HAP-1 (cell line): ENCODE measurements at regions not wholly inside any gene's neighbourhood (a gene's known extent, or its start where the extent isn't known, plus 50 kb on each side); places are given as distances from the start of the nearest gene placed in this dataset.

Experiments
- DNase-seq, 2 experiments: peaks; one replicate each; pipeline ENCODE4 v3.0.0-alpha.2; 2016 to 2020; ENCODE audit warnings: low spot score in 2 of 2
- H3K27me3 ChIP-seq: fragments of 250-450 bp; sonication (Bioruptor Pico); 2 replicates; pipeline ENCODE4 v1.5.1; 2020; ENCODE audit warnings: low read depth, mild to moderate bottlenecking, moderate library complexity
- H3K36me3 ChIP-seq: fragments of 250-450 bp; sonication (Bioruptor Pico); replicated peaks from 2 replicates; pipeline ENCODE4 v1.5.1; 2020; ENCODE audit warnings: mild to moderate bottlenecking
- H3K4me1 ChIP-seq: fragments of 250-450 bp; sonication (Bioruptor Pico); 2 replicates; pipeline ENCODE4 v1.5.1; 2020; ENCODE audit warnings: mild to moderate bottlenecking
- H3K4me3 ChIP-seq: fragments of 250-450 bp; sonication (Bioruptor Pico); 2 replicates; pipeline ENCODE4 v1.5.1; 2020; ENCODE audit warnings: mild to moderate bottlenecking, moderate library complexity
- H3K9me3 ChIP-seq: fragments of 250-450 bp; sonication (Bioruptor Pico); 2 replicates; pipeline ENCODE4 v1.5.1; 2020; ENCODE audit warnings: mild to moderate bottlenecking, moderate library complexity
- in situ Hi-C: fragments of 300-500 bp; cut with MboI; formaldehyde crosslinking; loops from 3 replicates; pipeline ENCODE4 v1.14.3; 2020; ENCODE audit warnings: low sequenced_read_pairs, inconsistent platforms, mixed read lengths

- Histone ChIP-seq H3K9me3 (no peaks in the 10 kb centered on the region), H3K27me3 (no peaks in the 10 kb centered on the region), H3K4me1 (no peaks in the 10 kb centered on the region), H3K36me3 (no peaks in the 10 kb centered on the region), H3K4me3 (no peak overlapping the region)
- in situ Hi-C loops, result no loop called here
- no peak for DNase-seq
These were observed 178.7 kb upstream of the TLE3 start for GRCh38 chr15:70276401-70276800.

GRCh38 chr15:70275461-70276138 is 177.9 kb upstream of the TLE3 start:
- DNase-seq, result no peak
- in situ Hi-C loops, result no loop called here

DNA sequence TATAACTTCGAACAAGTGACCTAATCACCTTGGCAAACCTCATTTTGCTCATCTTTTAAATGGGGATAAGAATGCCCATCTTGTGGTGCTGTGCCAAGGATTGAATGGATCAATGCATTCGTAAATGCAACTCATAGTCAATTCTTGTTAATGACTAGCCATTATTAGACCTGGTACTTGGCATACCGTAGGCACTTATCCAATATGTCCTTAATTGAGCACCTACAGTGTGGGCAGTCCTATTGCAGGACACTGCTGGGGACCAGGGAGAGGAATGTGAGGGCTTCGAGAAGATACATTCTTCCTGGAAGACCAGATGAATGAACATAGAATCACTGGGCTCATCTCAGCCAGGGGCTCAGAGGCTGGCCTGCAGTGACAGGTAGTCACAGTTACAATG is 177.2 kb upstream of the TLE3 start:
- DNase-seq, result no peak
- Histone ChIP-seq H3K27me3 (no peaks in the 10 kb centered on the region), H3K4me3 (no peak overlapping the region), H3K36me3 (no peaks in the 10 kb centered on the region), H3K9me3 (no peaks in the 10 kb centered on the region), H3K4me1 (no peaks in the 10 kb centered on the region)
- in situ Hi-C loops, result no loop called here

More at GRCh38 chr15:70275461-70276138, 177.9 kb upstream of the TLE3 start:
- H3K9me3 ChIP-seq, result no peaks in the 10 kb centered on the region
- no peaks in the 10 kb centered on the region for H3K36me3 ChIP-seq
- no peaks in the 10 kb centered on the region for H3K27me3 ChIP-seq
- no peak overlapping the region for H3K4me3 ChIP-seq
- no peaks in the 10 kb centered on the region for H3K4me1 ChIP-seq

GRCh38 chr15:70274255-70274880 is 176.7 kb upstream of the TLE3 start:
- no peak for DNase-seq
- in situ Hi-C loops, result no loop called here
- no peaks in the 10 kb centered on the region for H3K27me3 ChIP-seq
- H3K4me3 ChIP-seq, result no peak overlapping the region
- H3K4me1 ChIP-seq, result no peaks in the 10 kb centered on the region
- H3K9me3 ChIP-seq, result no peaks in the 10 kb centered on the region
- no peaks in the 10 kb centered on the region for H3K36me3 ChIP-seq

DNA sequence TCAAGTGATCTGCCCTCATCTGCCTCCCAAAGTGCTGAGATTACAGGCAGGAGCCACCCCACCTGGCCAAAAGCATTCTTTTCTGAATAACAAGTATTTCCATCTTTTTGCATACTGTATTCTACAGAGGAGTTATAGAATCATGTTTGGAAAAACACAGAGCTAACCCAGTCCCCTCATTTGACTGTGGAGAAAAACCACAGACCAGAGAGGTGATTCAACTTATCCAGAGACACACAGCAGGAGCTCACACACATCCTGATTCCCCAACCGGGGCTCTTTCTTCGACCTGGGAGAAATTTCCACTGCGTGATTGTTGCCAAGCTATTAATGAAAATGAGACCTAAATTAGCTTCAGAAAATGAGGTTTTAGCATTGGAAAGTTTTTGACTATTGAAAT is 176.1 kb upstream of the TLE3 start:
- Histone ChIP-seq H3K4me3 (no peak overlapping the region), H3K27me3 (no peaks in the 10 kb centered on the region), H3K4me1 (no peaks in the 10 kb centered on the region), H3K36me3 (no peaks in the 10 kb centered on the region), H3K9me3 (no peaks in the 10 kb centered on the region)
- in situ Hi-C loops, result no loop called here
- no peak for DNase-seq

- H3K36me3 ChIP-seq, result no peaks in the 10 kb centered on the region
- in situ Hi-C loops, result no loop called here
- no peaks in the 10 kb centered on the region for H3K4me1 ChIP-seq
These were observed 175.0 kb upstream of the TLE3 start for GRCh38 chr15:70272565-70273355.

GRCh38 chr15:70271422-70272088 is 173.8 kb upstream of the TLE3 start:
- Histone ChIP-seq H3K36me3 (no peaks in the 10 kb centered on the region), H3K4me3 (no peak overlapping the region), H3K27me3 (no peaks in the 10 kb centered on the region), H3K4me1 (no peaks in the 10 kb centered on the region), H3K9me3 (no peaks in the 10 kb centered on the region)
- in situ Hi-C loops, result no loop called here
- DNase-seq, result no peak

More at GRCh38 chr15:70272565-70273355, 175.0 kb upstream of the TLE3 start:
- no peaks in the 10 kb centered on the region for H3K27me3 ChIP-seq
- DNase-seq, result no peak
- H3K4me3 ChIP-seq, result no peak overlapping the region
- no peaks in the 10 kb centered on the region for H3K9me3 ChIP-seq

DNA sequence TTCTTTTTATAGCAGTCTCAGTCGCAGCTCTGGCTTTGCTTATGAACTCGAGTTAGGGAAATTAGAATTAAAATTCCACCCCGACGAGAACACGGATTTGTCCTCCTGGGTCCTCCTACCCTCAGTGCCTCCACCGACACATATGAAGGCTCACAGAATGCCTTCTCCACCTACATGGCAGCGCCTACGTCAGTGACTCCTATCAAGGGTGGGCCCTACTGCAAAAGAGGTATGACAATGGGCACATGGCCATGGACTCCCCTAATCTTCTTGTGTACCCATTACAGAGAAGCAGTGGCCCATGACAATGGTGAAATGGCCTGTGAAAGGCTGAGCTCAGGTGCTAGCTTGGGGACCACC is 173.0 kb upstream of the TLE3 start:
- H3K4me3 ChIP-seq, result no peak overlapping the region
- in situ Hi-C loops, result no loop called here
- H3K4me1 ChIP-seq, result no peaks in the 10 kb centered on the region
- DNase-seq, result no peak
- no peaks in the 10 kb centered on the region for H3K9me3 ChIP-seq
- H3K36me3 ChIP-seq, result no peaks in the 10 kb centered on the region
- no peaks in the 10 kb centered on the region for H3K27me3 ChIP-seq

DNA sequence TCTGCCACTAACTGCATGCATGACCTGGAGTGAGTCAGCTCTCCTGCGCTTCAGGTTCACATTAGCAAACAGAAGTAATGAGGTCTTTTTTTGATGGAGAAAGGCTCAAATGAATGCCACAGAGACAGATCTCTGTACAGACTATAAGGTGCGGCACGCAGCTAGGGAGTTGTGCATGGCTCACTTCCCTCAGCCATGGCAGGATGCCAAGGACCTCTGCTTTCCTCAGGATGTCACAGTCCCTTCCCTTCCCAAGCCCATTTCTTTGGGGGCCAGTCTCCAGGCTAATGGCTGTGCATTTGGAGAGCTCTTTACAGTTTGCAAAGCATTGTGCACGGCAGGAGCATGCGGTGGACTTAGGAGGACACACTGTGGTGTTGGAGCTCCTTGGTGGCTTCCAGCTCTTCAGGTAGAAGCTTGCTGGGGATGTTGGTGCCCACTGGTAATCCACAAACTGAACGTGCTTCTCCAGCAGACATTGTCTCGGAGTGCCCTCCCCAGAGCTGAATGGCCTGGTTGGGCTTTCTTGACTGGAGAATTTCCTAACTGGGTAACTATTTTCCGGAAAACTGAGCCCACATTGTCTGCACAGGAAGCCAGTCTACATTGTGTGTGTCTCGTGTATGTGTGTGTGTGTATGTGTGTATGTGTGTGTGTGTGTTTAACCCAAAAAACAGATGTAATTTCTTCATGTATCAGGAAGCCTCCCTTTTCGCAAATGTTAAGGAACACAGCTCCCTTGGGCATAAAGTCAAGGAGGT is 172.5 kb upstream of the TLE3 start:
- no peak overlapping the region for H3K4me3 ChIP-seq
- H3K4me1 ChIP-seq, result no peaks in the 10 kb centered on the region
- H3K36me3 ChIP-seq, result no peaks in the 10 kb centered on the region
- no peaks in the 10 kb centered on the region for H3K27me3 ChIP-seq
- in situ Hi-C loops, result no loop called here
- no peaks in the 10 kb centered on the region for H3K9me3 ChIP-seq
- no peak for DNase-seq

GRCh38 chr15:70269311-70269911 is 171.7 kb upstream of the TLE3 start:
- Histone ChIP-seq H3K9me3 (no peaks in the 10 kb centered on the region), H3K4me3 (no peak overlapping the region), H3K4me1 (no peaks in the 10 kb centered on the region), H3K36me3 (no peaks in the 10 kb centered on the region), H3K27me3 (no peaks in the 10 kb centered on the region)
- in situ Hi-C loops, result no loop called here
- DNase-seq, result no peak

- in situ Hi-C loops, result no loop called here
- Histone ChIP-seq H3K27me3 (no peaks in the 10 kb centered on the region), H3K36me3 (no peaks in the 10 kb centered on the region), H3K4me3 (no peak overlapping the region), H3K9me3 (no peaks in the 10 kb centered on the region), H3K4me1 (peaks cover 3% of the 10 kb centered on the region)
- DNase-seq, result no peak
These were observed 171.1 kb upstream of the TLE3 start for GRCh38 chr15:70268698-70269251.

DNA sequence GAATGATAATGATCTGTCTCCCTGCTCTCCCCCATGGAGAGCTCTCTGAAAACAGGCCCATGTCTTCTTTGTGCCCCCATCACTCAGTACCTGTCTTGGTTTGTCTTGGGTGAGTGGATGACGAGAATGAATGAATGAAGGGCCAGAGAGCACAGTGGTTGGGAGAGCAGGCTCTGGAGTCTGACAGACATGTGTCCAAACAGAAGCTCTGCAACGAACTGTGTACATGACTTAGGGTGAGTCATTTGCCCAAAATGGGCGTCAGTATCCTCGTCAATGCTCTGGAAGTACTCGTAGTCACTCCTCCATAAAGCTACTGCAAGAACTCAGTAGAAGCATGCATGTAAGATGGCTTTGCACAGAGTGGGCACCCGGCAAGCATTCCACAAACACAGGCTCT is 170.2 kb upstream of the TLE3 start:
- in situ Hi-C loops, result no loop called here
- no peak for DNase-seq
- Histone ChIP-seq H3K36me3 (no peaks in the 10 kb centered on the region), H3K27me3 (no peaks in the 10 kb centered on the region), H3K4me3 (no peak overlapping the region), H3K9me3 (no peaks in the 10 kb centered on the region), H3K4me1 (peaks cover 3% of the 10 kb centered on the region)

GRCh38 chr15:70267306-70267705 is 169.6 kb upstream of the TLE3 start:
- Histone ChIP-seq H3K9me3 (no peaks in the 10 kb centered on the region), H3K4me3 (no peak overlapping the region), H3K27me3 (no peaks in the 10 kb centered on the region), H3K36me3 (no peaks in the 10 kb centered on the region), H3K4me1 (peaks cover 3% of the 10 kb centered on the region)
- in situ Hi-C loops, result no loop called here
- no peak for DNase-seq
